H1 (cell line): ENCODE measurements at regions not wholly inside any gene's neighbourhood (a gene's known extent, or its start where the extent isn't known, plus 50 kb on each side); places are given as distances from the start of the nearest gene placed in this dataset.

ENCODE experiments used
- JUND ChIP-seq: IDR thresholded peaks from 2 replicates; pipeline ENCODE4 v1.6.1; 2011; ENCODE audit warnings: mild to moderate bottlenecking, improper control_type of control experiment, low read length
- KDM4A ChIP-seq: IDR thresholded peaks from one replicate; pipeline ENCODE4 v1.7.1; 2012; ENCODE audit warnings: low read depth, mild to moderate bottlenecking, moderate library complexity, low read length, inconsistent platforms; ENCODE audit not compliant: severe bottlenecking
- PHF8 ChIP-seq: fragments of 200-600 bp; sonication (generic); conservative IDR thresholded peaks from 2 replicates; pipeline ENCODE4 v1.7.1; 2012; ENCODE audit warnings: low read depth, mild to moderate bottlenecking, inconsistent platforms, low read length, moderate library complexity
- POU5F1 ChIP-seq: IDR thresholded peaks from 2 replicates; pipeline ENCODE4 v1.6.1; 2011; ENCODE audit warnings: low read depth, mild to moderate bottlenecking, low read length, moderate library complexity
- TAF7 ChIP-seq: optimal IDR thresholded peaks from 2 replicates; pipeline ENCODE3; 2011; ENCODE audit warnings: low read depth, mild to moderate bottlenecking, inconsistent platforms, low read length, moderate library complexity, borderline replicate concordance

DNA sequence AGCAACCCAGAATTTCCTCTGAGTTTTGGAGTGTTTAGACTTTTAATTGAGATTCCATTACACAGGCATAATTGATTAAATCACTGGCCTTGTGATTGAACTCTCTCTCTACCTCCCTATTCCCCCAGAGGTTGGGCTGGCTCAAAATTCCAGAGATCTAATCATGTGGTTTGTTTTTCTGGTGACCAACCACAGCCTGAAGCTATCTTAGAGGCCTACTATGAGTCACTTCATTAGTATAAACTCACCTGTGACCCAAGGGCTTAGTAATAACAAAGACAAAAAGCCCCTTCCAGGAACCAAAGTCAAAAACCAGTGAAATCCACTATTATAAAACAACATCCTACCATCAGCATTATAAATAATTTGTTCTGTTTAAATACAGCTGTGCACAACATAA is 992.5 kb upstream of the CITED2 start (continued):
- TF ChIP-seq JUND (no peak), POU5F1 (no peak), PHF8 (no peak), TAF7 (no peak), KDM4A (no peak)
- TF ChIP-seq, all 59 proteins: peak for 0
